ENCODE measurements at regions not wholly inside any gene's neighbourhood (a gene's known extent, or its start where the extent isn't known, plus 50 kb on each side); places are given as distances from the start of the nearest gene placed in this dataset.
"Not testable (repeated sequence)": the region's sequence is repeated elsewhere in the genome, so short reads cannot be mapped to it uniquely, and the experiment has no call there.

DNA sequence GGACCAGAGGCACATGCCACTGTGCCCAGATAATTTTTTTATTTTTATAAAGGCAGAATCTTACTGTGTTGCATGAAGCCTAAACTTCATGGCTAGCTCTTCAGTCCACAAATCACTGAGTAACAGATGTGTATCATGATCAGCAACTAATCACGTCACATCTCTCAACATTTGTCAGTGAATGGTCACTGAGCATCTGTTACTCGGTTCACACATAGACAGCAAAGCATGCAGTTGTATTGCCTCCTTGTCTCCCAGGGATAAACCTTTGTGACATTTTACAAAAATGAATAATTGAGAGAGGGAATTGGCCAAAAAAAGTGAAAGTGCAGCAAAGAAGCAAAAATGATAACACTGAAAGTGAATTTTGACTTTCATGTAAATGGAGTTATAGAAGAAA lies 85.9 kb upstream of the BTG1 start:
- not testable (repeated sequence) for DNase-seq (ENCODE audit: low read depth)

DNA sequence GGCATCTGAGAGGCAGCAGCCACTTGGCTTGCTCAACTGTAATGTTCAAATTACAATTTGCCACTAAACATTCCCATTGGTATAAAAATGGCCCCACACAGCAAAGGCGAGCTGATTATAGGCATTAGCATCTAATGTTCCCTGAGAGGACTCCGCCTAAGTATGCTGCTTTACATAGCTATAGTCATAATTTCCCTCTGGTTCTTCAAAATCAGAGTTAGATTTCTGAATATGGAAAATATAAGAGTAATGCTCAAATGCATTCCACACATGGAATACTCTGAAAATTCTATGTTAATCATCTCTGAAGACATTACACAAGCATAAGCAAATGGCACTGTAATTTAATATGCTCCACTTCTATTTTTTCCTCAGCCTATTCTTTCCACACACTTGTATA lies 83.7 kb upstream of the BTG1 start:
- DNase-seq (ENCODE audit: low read depth): peak; percentile 46

DNA sequence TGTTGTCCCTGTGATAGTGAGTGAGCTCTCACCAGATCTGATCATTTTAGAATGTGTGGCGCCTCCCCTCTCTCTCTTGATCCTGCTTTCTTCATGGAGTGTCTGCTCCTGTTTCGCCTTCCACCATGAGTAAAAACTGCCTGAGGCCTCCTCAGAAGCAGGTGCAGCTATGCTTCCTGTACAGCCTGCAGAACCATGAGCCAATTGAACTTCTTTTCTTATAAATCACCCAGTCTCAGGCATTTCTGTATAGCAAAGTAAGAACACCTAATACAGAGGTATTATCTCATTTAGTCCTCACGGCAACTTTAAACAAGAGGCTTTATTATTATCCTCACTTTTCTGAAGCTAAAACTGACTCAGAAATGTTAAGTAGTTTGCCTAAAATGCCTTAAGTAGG lies 81.3 kb upstream of the BTG1 start:
- DNase-seq (ENCODE audit: low read depth): no peak

DNA sequence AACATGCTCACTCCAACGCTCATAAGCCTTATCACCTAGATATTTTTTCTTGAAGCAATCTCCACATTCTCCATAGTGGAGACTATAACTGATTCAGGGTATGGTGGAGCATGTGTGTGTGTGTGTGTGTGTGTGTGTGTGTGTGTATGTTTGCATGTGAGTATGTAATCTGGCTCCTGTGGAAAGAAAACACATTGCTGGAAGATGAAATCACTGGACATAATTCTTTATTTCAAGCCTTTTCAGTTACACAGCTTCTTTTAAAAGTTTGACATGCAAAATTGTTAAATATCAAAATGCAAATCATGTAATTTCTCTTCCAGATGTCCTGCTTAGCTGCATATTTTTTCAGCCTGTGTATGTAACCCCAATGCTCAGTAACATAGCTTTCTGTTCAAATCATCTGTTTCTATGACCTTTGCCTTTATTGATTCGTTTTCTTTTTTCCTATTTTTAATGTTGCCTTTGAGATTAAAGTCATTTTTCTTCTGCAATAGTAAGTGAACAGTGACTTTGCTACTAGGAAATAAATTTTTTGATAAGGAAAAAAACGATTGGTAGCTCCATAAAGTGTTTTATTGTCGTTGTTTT lies 80.5 kb upstream of the BTG1 start:
- DNase-seq (ENCODE audit: low read depth): peak; percentile 36

DNA sequence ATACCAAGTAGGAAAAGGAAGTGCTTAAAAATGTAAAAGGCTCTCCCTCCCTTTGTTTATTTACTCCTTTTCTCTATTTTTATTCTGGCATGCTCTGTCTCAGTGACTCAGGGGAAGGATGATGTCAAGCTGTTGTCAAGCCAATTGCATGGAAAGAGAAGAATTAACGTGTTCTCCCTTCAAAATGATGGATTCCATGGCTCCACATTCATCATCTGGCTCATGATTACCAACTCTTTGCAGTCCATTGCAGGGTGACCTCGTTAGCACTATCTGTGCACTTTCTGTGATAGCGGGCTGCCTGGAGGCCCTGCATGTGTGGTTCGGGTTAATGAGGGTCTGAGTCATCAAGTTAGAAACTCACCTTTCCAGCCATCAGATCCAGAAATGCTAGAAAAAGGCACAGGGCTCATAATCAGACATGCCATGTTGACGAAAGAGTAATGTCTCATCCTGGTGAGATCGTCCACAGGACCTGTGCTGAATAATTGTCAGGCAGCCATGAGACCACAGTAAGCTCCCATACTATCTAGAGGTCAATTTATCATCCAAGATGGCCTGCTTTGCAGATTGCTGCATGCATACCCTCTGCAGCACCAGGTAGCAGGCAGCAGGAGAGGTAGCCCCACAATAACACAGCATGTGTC lies 79.2 kb upstream of the BTG1 start:
- DNase-seq (ENCODE audit: low read depth): peak; percentile 63

DNA sequence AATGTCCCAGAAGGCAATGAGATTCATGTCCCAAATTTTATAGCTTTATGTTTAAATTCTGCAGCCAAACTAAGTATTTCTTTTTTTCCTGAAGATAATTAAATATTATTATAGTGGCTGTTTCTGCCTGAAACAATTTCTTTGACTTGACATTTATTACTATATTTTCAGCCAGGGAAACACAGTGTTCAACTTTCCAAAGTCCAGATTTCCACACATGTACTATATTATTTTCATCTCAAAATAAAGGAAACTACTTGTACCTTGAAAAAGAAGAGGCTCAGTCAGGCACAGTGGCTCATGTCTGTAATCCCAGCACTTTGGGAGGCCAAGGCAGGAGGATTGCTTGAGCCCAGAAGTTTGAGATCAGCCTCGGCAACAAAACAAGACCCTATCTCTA lies 77.8 kb upstream of the BTG1 start:
- DNase-seq (ENCODE audit: low read depth): no peak

DNA sequence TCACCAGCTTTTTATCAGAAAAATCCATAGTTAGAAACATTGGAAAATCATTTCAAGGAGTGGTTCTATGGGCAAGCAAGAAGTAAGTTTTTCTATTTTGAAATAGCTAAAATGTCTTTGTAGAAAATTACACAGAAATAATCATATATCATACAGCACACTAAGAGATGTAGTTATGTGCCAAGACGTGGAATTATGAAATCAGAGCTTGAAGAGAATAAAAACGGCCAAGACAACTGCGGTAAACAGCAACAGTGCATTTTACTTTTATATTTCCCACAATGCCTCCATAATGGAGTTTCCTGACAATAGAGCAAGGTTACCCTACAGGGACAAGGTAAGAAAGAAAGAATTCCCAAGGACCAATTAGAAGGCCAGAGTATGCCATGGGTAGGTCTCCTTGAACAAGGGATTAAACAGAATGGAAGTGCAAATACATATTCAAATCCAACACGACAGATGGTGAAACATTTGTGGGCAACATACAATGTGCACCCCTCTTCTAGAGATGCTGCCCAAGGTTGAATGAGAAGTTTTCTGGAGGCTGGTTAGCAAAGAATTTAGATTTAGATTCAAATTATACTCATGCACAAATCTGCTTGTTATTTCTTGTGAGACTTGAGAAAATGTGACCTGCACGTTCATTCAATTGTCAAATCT lies 76.1 kb upstream of the BTG1 start:
- DNase-seq (ENCODE audit: low read depth): no peak

DNA sequence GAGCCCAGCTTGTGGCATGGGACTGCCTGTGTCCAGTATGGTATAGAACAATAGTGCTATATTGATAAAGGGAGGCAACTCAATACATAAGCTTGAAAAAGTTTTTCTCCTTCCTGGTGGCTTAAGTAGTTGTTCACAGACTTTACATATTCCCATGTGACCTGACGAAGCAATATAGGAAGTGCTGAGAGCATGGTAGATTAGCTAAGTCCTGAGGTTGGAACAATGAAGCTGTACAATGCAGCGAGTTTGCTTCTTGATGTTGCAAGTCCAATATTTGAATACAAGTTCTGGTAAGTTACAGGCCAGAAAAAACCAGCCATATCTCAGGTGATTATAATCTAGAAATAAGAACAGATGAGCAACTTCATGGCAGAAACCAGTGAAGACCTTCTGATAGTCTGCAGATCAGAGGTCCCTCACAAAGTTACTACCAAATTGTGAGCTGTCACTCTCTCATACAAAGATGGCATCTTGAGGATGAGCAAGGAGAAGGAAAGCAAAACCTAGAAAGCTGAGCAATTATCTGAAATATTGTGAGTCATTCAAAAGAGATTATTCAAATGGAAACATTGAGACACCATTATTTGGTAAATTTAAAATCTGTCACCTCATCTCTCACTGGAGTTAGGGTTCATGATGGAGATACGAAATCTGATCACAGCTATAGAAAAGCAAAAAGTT lies 72.9 kb upstream of the BTG1 start:
- no peak for DNase-seq (ENCODE audit: low read depth)

DNA sequence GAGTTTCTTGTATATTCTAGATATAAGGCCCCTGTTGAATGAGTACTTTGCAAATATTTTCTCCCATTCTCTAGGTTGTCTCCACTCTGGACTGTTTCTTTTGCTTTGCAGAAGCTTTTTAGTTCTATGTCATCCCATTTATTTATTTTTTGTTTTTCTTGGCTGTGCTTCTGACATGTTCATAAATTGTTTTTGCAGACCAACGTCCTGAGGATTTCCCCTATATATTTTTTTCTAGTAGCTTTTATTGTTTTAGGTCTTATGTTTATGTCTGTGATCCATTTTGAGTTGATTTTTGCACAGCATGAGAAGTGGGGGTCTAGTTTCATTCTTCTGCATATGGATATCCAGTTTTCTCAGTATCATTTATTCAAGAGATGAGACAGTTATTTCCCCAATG lies 70.4 kb upstream of the BTG1 start:
- DNase-seq (ENCODE audit: low read depth): no peak

DNA sequence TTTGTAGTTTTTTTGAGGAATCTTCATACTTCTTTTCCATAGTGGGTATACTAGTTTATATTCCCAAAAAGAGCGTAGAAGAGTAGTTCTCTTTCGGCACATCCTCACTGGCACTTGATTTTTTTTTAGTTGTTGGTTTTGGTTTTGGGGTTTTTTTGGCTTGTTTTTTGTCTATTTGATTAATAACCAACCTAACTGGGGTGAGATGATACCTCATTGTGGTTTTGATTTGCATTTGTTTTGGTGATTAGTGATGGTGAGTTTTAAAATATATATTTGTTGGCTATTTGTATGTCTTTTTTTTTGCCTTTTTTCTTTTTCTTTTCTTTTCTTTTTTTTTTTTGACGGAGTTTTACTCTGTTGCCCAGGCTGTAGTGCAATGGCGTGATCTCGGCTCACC lies 69.7 kb upstream of the BTG1 start:
- no peak for DNase-seq (ENCODE audit: low read depth)

DNA sequence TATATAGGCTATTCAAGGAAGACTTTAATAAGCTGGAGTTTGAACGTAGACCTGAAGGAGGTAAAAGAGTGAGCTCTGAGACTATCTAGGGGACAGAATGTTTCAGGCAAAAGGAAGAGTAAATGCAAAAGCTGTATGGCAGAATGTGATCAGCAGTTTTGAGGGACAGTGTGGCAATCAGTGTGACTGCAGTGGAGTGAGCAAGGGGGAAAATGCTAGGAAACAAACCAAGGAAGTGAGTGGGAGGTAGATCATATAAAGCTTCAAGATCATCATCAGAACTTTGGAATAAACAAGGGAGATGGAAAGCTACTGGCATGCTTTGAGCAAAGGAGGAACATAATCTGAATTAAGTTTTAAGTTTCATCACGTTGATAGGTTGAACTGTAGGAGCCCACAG lies 67.5 kb upstream of the BTG1 start:
- DNase-seq (ENCODE audit: low read depth): no peak

DNA sequence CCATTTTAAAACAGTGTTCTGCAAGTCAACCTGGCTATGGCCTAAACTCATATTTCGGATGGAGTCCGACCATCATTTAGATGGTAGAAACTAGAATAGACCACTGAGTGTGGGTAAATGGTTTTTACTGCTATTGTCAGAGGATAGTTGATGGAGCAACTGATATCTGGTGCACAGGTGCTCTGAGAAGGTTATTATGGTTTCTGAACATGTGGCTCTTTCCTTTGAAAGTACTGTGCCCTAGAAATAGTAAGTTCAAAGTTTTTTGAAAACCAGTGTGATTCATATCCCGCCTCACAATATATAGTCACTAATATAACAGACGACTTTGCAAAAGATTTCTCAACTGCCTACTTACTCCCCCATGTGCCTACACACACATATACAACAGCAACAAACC lies 64.4 kb upstream of the BTG1 start:
- DNase-seq (ENCODE audit: low read depth): no peak

DNA sequence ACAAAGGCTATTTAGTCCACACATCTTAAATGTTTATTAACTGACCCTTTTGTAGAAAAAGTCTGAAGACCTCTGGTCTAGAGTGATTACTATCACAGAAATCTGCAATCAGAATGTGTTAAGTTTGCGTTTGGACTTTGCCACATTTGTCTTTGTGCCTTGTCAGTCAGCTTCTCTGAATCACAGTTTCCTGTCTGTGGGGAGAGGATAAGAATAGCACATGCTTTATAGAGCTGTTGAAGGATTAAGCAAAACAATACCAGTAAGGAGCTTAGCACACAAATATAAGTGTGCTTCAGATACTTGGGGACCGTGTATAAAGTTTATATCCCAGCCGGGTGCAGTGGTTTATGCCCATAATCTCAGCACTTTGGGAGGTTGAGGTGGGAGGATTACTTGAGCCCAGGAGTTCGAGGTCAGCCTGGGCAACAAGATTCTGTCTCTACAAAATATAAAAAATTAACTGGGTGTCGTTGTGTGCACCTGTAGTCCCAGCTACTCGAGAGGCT lies 63.0 kb upstream of the BTG1 start:
- DNase-seq (ENCODE audit: low read depth): peak; percentile 17

DNA sequence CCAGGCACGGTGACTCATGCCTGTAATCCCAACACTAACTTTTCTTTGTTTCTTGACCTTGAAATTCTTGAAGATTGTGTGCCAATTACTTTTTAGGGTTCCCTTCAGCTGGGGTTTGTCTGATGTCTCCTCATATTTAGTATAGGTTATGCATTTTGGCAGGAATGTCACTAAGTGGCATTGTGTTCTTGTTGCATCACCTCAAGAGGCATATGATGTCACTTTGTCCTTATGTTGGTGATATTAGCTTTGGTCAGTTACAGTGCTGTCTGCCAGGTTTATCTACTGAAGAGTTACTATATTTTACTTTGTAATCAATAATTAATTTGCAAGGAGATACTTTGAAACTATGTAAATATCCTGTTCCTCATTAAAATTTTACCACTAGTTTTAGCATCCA lies 61.0 kb upstream of the BTG1 start:
- no peak for DNase-seq (ENCODE audit: low read depth)

DNA sequence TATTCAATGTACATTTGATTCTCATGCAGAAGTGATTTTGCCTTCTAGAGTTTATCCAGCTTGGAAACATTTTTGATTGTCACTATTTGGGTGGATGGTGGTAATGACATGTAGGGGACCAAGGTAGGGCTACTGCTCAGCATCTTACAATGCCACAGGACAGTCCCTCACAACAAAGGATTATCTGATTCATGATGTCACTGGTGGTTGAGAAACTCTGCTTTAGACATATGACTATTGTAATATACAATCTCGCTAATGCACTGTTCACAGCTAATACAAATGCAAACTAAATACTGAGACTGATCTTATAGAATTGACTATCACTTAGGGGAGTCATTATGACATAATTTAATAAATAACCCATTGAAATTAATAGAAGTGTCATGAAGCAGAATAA lies 60.4 kb upstream of the BTG1 start:
- DNase-seq (ENCODE audit: low read depth): no peak

DNA sequence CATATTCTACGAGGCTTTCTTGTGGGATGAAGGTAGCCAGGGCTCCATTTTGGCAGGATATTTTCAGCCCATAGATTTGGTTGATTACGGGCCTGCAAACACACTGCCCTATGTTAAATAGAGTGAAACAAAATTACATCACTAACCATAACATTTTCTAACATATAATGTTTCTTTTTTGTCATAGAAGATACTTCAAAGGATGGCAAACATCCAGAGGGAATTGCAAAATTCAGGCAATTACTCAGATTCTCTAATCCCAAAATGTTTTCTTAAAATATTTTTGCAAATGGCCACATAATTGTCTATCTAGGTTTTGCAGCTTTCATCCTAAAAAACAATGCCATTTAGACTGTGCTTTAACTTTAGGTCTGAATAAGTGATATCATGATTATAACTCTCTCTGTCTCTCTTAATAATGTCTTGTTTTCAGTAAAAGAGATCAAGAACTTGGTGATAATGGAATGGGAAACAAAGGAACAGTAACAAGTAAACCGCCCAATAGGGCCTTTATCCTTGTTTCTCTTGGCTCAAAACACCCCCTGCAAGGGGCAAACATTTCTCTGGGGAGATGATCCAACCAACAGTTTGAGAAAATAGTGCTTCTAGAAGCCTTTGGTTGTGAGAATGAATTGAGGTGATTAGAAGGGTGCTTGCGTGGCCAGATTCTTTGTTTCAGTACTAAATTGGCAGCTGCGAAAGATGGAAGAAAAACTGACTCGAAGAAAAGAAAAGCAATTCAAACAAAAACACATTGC lies 54.4 kb upstream of the BTG1 start:
- DNase-seq (ENCODE audit: low read depth): peak; percentile 68

DNA sequence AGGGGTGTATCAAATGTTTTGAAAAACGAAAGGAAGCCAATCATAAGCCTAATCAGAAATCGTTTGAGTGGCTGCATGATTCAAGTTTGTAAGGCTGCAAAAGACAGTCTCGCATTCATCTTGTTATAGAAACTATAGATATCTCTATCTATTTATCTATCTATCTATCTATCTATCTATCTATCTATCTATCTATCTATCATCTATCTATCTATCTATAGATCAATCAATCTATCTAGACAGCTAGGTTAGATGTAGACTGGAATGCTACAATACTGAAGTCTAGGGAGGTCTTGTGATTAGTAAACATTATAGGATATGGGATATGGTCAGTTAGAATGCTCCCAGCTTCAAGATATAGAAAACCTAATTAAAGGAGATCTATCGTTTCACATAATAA lies 52.2 kb upstream of the BTG1 start:
- no peak for DNase-seq (ENCODE audit: low read depth)

DNA sequence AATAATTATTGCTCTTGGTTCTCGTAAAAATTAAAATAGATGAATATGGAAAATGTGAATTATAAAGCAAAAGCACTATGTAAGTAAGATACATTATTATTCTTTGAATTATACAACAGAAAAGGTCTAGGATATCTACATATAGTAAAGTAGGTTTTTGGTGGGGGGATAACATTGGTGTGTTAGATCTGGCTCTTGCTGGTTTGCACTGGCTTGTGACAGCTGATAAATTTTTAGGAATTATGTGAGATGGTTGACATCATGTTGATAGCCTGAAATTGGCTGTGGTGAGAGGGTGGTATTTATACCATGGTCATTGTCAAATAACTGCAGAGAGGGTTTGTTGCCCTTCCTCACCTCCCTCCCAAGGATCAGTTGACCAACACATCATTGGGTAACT lies 50.7 kb upstream of the BTG1 start:
- DNase-seq (ENCODE audit: low read depth): no peak
